ENCODE measurements at regions not wholly inside any gene's neighbourhood (a gene's known extent, or its start where the extent isn't known, plus 50 kb on each side); places are given as distances from the start of the nearest gene placed in this dataset.

GRCh38 chr11:10990160-10990559 lies 132.3 kb upstream of the ZBED5 start:
- TF ChIP-seq CTCF (IDR thresholded peaks at IDR 0.05): no peak
- no peak for TF ChIP-seq NFATC4 (CRISPR knock-in tag; IDR thresholded peaks at IDR 0.05)
- no peak for TF ChIP-seq ZNF121 (CRISPR knock-in tag; IDR thresholded peaks at IDR 0.05)
- TF ChIP-seq, protein P1, sequence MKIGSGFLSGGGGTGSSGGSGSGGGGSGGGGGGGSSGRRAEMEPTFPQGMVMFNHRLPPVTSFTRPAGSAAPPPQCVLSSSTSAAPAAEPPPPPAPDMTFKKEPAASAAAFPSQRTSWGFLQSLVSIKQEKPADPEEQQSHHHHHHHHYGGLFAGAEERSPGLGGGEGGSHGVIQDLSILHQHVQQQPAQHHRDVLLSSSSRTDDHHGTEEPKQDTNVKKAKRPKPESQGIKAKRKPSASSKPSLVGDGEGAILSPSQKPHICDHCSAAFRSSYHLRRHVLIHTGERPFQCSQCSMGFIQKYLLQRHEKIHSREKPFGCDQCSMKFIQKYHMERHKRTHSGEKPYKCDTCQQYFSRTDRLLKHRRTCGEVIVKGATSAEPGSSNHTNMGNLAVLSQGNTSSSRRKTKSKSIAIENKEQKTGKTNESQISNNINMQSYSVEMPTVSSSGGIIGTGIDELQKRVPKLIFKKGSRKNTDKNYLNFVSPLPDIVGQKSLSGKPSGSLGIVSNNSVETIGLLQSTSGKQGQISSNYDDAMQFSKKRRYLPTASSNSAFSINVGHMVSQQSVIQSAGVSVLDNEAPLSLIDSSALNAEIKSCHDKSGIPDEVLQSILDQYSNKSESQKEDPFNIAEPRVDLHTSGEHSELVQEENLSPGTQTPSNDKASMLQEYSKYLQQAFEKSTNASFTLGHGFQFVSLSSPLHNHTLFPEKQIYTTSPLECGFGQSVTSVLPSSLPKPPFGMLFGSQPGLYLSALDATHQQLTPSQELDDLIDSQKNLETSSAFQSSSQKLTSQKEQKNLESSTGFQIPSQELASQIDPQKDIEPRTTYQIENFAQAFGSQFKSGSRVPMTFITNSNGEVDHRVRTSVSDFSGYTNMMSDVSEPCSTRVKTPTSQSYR (CRISPR knock-in tag; IDR thresholded peaks at IDR 0.05): no peak
- no peak for TF ChIP-seq FOXP1 (CRISPR knock-in tag; IDR thresholded peaks at IDR 0.05; ENCODE audit: borderline replicate concordance)
- TF ChIP-seq CREB1 (CRISPR knock-in tag; IDR thresholded peaks at IDR 0.05): no peak
- no peak for TF ChIP-seq ZBTB21 (CRISPR knock-in tag; IDR thresholded peaks at IDR 0.05; ENCODE audit: borderline replicate concordance)
- TF ChIP-seq, protein P2, sequence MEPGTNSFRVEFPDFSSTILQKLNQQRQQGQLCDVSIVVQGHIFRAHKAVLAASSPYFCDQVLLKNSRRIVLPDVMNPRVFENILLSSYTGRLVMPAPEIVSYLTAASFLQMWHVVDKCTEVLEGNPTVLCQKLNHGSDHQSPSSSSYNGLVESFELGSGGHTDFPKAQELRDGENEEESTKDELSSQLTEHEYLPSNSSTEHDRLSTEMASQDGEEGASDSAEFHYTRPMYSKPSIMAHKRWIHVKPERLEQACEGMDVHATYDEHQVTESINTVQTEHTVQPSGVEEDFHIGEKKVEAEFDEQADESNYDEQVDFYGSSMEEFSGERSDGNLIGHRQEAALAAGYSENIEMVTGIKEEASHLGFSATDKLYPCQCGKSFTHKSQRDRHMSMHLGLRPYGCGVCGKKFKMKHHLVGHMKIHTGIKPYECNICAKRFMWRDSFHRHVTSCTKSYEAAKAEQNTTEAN (CRISPR knock-in tag; IDR thresholded peaks at IDR 0.05): no peak
- no peak for TF ChIP-seq ZNF416 (CRISPR knock-in tag; IDR thresholded peaks at IDR 0.05)
- TF ChIP-seq SOX15 (CRISPR knock-in tag; IDR thresholded peaks at IDR 0.05): no peak
- TF ChIP-seq TEAD4 (CRISPR knock-in tag; IDR thresholded peaks at IDR 0.05): no peak
- TF ChIP-seq, protein P3, sequence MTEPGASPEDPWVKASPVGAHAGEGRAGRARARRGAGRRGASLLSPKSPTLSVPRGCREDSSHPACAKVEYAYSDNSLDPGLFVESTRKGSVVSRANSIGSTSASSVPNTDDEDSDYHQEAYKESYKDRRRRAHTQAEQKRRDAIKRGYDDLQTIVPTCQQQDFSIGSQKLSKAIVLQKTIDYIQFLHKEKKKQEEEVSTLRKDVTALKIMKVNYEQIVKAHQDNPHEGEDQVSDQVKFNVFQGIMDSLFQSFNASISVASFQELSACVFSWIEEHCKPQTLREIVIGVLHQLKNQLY (CRISPR knock-in tag; IDR thresholded peaks at IDR 0.05): no peak
